Thyroid gland (tissue), 4 donors: ENCODE measurements at regions not wholly inside any gene's neighbourhood (a gene's known extent, or its start where the extent isn't known, plus 50 kb on each side); places are given as distances from the start of the nearest gene placed in this dataset.

ENCODE experiments used
- DNase-seq, 2 donors: peaks; one replicate each; pipeline ENCODE4 v3.0.0-alpha.2; 2019
- H3K27ac ChIP-seq, 3 donors: fragments of 200-600 bp; sonication (generic); 1 replicate in 2 of 3; 2 replicates in 1 of 3; pipeline ENCODE4 v1.5.1; 2016 to 2019; ENCODE audit warnings: mild to moderate bottlenecking in 1 of 3, moderate library complexity in 1 of 3
- H3K27me3 ChIP-seq: fragments of 200-600 bp; sonication (generic); one replicate; pipeline ENCODE4 v1.5.1; 2019
- H3K36me3 ChIP-seq, 2 donors: fragments of 200-600 bp; sonication (generic); one replicate each; pipeline ENCODE4 v1.5.1; 2016 to 2019
- H3K4me1 ChIP-seq, 2 donors: fragments of 200-600 bp; sonication (generic); one replicate each; pipeline ENCODE4 v1.5.1; 2017 to 2019
- H3K4me3 ChIP-seq, 3 donors: fragments of 200-600 bp; sonication (generic); replicated peaks in 1 of 3; 1 replicate in 2 of 3; 2 replicates in 1 of 3; pipeline ENCODE4 v1.5.1; 2016; ENCODE audit warnings: mild to moderate bottlenecking in 1 of 3
- H3K9me3 ChIP-seq: fragments of 200-600 bp; sonication (generic); one replicate; pipeline ENCODE4 v1.5.1; 2017
- CTCF ChIP-seq, 6 experiments: fragments of 200-600 bp in 3 of 6; fragments of 450-650 bp in 3 of 6; sonication (generic) in 3 of 6; IDR thresholded peaks; one replicate each; pipeline ENCODE4 v1.5.1; 2016 to 2019; ENCODE audit warnings: antibody characterized with exemption in 6 of 6, mild to moderate bottlenecking in 2 of 6, inconsistent platforms in 1 of 6, moderate library complexity in 1 of 6
- POLR2A ChIP-seq, 2 donors: fragments of 450-650 bp; IDR thresholded peaks; one replicate each; pipeline ENCODE4 v1.6.1; 2017; ENCODE audit warnings: antibody characterized with exemption in 2 of 2, mild to moderate bottlenecking in 2 of 2, moderate library complexity in 1 of 2
- WGBS, 2 donors: methylation state at CpG; one replicate each; pipeline ENCODE4 v1.1.5; 2017; 5-methylcytosine and 5-hydroxymethylcytosine counted together
- intact Hi-C: fragments of 100-400 bp; cut with DNase I; formaldehyde crosslinking; loops from one replicate; pipeline ENCODE4 v1.15.1; 2023

GRCh38 chr18:78242254-78242643, 737.4 kb upstream of the SALL3 start:
- H3K27me3 ChIP-seq = no peaks in the 10 kb centered on the region
- no peaks in the 10 kb centered on the region for H3K36me3 ChIP-seq
- peak; percentile 10 for DNase-seq
- no peaks in the 10 kb centered on the region for H3K4me1 ChIP-seq
- H3K9me3 ChIP-seq = no peaks in the 10 kb centered on the region
- no peak overlapping the region for H3K4me3 ChIP-seq
- no peak for TF ChIP-seq CTCF (IDR thresholded peaks at IDR 0.05)
- no peak for TF ChIP-seq POLR2A (IDR thresholded peaks at IDR 0.05)
- H3K27ac ChIP-seq = no peak overlapping the region
- WGBS, 2 donors = 37 to 48% methylated on average over 2 of the region's 2 CpGs
- intact Hi-C loops = no loop called here

GRCh38 chr18:78242806-78243205, 736.8 kb upstream of the SALL3 start:
- WGBS, 2 donors = 72 to 85% methylated on average over 12 of the region's 12 CpGs
- no peak for DNase-seq
- intact Hi-C loops = no loop called here
- Histone ChIP-seq H3K4me3 (no peak overlapping the region), H3K9me3 (no peaks in the 10 kb centered on the region), H3K4me1 (no peaks in the 10 kb centered on the region), H3K27me3 (no peaks in the 10 kb centered on the region), H3K27ac (no peak overlapping the region), H3K36me3 (no peaks in the 10 kb centered on the region)
- TF ChIP-seq POLR2A (IDR thresholded peaks at IDR 0.05) = no peak
- no peak for TF ChIP-seq CTCF (IDR thresholded peaks at IDR 0.05)

GRCh38 chr18:78244779-78245178, 734.8 kb upstream of the SALL3 start:
- H3K27ac ChIP-seq = no peak overlapping the region
- TF ChIP-seq CTCF (IDR thresholded peaks at IDR 0.05) = no peak
- TF ChIP-seq POLR2A (IDR thresholded peaks at IDR 0.05) = no peak
- DNase-seq = no peak
- WGBS, 2 donors = 56 to 58% methylated on average over 4 of the region's 4 CpGs
- no peak overlapping the region for H3K4me3 ChIP-seq
- no peaks in the 10 kb centered on the region for H3K27me3 ChIP-seq
- H3K4me1 ChIP-seq = no peaks in the 10 kb centered on the region
- intact Hi-C loops = no loop called here
- no peaks in the 10 kb centered on the region for H3K36me3 ChIP-seq
- no peaks in the 10 kb centered on the region for H3K9me3 ChIP-seq

- TF ChIP-seq CTCF (IDR thresholded peaks at IDR 0.05) (no peak), POLR2A (IDR thresholded peaks at IDR 0.05) (no peak)
- H3K9me3 ChIP-seq = no peaks in the 10 kb centered on the region
- no peaks in the 10 kb centered on the region for H3K4me1 ChIP-seq
- no peaks in the 10 kb centered on the region for H3K27me3 ChIP-seq
- no peak overlapping the region for H3K27ac ChIP-seq
- no peak overlapping the region for H3K4me3 ChIP-seq
- DNase-seq = no peak
- intact Hi-C loops = no loop called here
- WGBS, 2 donors = 85 to 90% methylated on average over 9 of the region's 9 CpGs
- H3K36me3 ChIP-seq = no peaks in the 10 kb centered on the region
These were observed 734.2 kb upstream of the SALL3 start for GRCh38 chr18:78245451-78245850.

GRCh38 chr18:78246050-78246449, 733.6 kb upstream of the SALL3 start:
- DNase-seq = no peak
- Histone ChIP-seq H3K9me3 (no peaks in the 10 kb centered on the region), H3K4me1 (no peaks in the 10 kb centered on the region), H3K4me3 (no peak overlapping the region), H3K27me3 (no peaks in the 10 kb centered on the region), H3K27ac (no peak overlapping the region), H3K36me3 (no peaks in the 10 kb centered on the region)
- TF ChIP-seq POLR2A (IDR thresholded peaks at IDR 0.05) (no peak), CTCF (IDR thresholded peaks at IDR 0.05) (no peak)
- WGBS, 2 donors = 82 to 92% methylated on average over 8 of the region's 8 CpGs
- intact Hi-C loops = no loop called here
